NCI-H345 (cell line): ENCODE measurements at regions not wholly inside any gene's neighbourhood (a gene's known extent, or its start where the extent isn't known, plus 50 kb on each side); places are given as distances from the start of the nearest gene placed in this dataset.
"Not testable (repeated sequence)": the region's sequence is repeated elsewhere in the genome, so short reads cannot be mapped to it uniquely, and the experiment has no call there.

Source experiments
- DNase-seq: peaks from one replicate; lab custom pipeline; 2025; lab: John Stamatoyannopoulos, UW

GRCh38 chr11:116335078-116335477 is 437.7 kb downstream of the BUD13 start:
- no peak for DNase-seq

- no peak for DNase-seq
Observed at GRCh38 chr11:116334596-116334995, 438.2 kb downstream of the BUD13 start.

DNA sequence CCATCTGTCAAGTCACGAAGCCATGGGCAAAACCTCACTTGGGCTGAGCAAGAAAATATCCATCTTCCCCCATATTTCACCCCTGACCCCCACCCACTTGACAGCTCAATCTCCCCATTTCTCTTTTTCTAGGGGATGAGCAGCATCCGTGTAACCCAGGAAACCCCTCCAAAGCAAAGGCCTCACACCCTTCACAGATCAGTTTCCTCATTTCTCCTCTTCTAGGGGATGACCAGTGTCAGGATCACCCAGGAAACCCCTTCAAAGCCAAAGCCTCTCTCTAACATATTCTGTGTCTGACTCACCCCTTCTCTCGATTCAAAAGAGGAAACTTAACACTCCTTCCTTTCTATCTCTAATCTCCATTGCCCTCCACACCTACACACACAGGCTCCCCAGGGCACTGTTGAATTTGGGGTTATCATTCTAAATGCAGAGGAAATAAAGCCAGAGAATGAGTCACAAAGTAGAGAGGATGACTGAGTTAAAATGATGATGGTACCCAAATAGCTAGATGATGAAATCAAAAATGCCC is 439.7 kb downstream of the BUD13 start:
- DNase-seq: no peak

- no peak for DNase-seq
Observed at GRCh38 chr11:116332391-116332790, 440.4 kb downstream of the BUD13 start.

- DNase-seq: no peak
Observed at GRCh38 chr11:116331381-116331780, 441.4 kb downstream of the BUD13 start.

- DNase-seq: no peak
Observed at GRCh38 chr11:116330439-116331185, 442.2 kb downstream of the BUD13 start.

- DNase-seq: no peak
Observed at GRCh38 chr11:116329354-116330090, 443.3 kb downstream of the BUD13 start.

GRCh38 chr11:116328851-116329250 is 443.9 kb downstream of the BUD13 start:
- no peak for DNase-seq

DNA sequence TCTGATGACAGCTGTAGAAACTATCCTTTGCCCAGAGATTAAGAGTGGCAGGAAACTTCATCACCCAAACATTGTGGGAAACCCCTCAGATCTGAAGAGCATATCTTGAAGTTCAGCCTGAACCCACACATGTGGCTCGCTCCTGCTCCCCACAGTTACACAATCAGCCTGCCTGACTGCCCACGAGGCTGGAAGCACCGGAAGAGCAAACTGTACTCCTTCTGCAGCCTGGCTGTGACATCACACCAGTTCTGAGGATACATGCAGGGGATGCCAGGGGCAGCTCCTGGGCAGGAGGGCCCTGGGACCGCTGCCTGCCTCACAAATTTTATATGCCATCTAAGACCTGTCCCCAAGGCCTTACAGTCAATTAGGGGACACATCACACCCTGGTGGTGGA is 444.4 kb downstream of the BUD13 start:
- no peak for DNase-seq

DNA sequence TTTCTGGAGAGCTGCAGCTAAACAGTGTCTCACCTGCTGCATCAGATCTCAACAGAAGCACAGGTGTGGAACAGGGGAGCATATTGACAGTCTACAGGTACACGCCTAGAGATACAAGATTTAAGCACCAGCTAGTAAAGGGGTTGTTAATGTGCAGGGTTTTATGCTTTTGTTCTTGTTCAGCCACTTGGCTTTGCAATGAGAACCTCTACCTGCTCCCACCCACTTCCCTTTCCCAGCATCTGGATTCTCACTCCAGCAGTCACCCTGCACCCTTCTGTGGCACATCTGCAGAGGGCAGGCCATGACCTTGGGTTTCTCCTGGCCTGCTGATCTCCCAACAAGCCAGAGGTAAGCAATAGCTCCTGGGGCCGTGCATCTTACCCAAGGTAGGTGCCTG is 446.6 kb downstream of the BUD13 start:
- no peak for DNase-seq

DNA sequence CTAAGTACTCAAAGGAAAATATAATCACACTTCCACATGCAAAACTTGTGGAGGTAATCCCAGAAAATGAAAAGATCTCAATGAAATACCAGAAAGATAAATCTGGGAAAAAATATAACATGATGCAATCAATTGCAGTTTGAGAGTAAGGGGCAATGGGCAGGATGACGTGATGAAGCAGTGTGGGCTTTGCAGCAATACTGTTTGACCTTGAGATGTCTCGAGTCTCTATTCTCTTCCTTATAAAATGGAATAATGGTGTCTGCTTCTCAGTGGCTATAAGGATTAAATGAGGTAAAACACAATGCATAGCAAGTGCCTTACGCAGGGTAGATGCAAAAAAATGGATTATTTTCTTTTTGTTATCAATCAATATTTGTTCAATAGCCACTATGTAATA is 447.5 kb downstream of the BUD13 start:
- DNase-seq: no peak

DNA sequence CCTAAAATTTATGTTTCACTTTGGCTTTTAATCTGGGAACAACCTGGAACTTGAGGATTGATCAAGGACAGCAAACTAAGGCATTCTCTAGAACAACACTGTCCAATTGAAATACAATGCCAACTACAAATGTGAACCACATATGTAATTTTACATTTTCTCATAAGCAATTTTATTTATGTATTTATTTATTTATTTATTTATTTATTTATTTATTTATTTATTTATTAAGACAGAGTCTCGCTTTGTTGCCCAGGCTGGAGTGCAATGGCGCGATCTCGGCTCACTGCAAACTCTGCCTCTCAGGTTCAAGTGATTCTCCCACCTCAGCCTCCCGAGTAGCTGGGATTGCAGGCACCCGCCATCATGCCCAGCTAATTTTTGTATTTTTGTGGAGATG is 448.7 kb downstream of the BUD13 start:
- not testable (repeated sequence) for DNase-seq

DNA sequence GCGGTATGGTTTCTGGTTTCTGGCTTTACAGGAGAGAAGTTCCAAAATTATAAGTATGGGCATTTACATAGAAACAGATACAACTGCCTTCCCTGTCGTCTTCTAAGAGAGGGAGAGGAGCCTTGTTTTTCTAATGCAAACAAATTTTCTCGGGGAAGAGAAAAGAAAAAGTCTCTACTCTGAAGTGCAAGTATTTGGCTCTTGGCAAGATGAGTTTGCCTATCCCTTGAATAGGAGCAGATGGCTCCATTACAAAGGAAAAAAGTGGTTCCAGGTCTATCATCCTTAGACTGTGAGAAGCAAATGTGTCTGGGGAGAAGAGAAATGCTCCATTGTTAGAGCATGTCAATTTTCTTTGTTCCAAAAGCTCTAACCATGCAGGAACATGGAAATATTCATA is 455.6 kb downstream of the BUD13 start:
- DNase-seq: no peak

DNA sequence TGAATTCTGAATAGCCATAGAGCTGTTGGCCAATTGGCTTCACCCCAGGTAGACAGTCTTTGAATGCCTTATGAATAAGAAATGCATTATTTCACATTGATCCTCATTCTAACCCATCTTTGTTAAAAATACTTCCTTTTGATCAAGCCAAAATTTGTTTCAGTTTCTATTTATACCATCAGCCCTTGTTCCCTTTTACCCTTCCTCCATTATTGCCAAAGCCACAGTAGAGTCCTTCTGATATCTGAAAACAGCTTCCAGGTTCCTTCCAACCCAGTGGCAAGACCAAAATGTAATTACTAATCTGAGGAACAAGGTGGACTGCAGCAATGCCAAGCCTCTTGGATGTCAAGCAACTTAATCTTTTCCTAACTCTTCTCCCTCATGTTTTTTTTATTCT is 458.8 kb downstream of the BUD13 start:
- no peak for DNase-seq

DNA sequence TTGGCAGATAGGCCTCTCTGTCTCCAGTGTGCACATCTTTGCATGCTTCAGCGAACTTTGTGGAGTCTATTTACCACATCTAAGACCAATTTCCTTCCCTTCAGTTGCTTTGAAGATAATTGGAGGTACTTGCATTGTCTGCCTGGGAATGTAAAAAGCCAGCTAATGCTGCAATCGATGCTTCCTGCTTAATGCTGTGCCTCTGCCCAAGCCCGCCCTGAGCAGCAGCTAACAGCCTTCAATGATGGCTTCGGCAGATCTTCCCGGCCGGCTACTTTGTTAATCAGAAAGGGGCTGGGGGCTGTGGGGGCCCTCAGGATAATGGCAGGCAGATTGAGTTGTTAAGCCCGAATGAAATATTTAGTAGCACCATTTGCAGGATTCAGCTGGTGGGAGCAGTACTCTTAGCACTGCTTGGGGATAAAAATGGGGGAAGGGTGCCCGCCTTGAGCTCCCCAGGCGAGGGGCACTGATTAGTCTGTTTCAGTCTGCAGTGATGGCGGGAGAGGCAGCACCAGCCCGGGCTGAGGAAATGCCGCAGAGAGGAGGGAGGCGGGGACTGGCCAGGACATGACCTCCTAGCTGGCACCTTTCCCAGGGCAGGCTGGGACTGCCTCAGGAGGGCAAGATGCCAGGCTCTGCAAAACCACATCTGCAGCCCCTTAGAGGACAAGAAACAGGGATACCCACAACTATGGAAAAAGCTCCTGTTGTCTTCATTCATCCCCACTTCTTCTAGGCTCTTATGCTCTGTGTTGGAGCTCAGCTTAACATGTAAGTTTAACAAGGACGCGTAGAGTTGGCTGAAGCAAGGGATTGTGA is 460.0 kb downstream of the BUD13 start:
- DNase-seq: peak; percentile 54

DNA sequence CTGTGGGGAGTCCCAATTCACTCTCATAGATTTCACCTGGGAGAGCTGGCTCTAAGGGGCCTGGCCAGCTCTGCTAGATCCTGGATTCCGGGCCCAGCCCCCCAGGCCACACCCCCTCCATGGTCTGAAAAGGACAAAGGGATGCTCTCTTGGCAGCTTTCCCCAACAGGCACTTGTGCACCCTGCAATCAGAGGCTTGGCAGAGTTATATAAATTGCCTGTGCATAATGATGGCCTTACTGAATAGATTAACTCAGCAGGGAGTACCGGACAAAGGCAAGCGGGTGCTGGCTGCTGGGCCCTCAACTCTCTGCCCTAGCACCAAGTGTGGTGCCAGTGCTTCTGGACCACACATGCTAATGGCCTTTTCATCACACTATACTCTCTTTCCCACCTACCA is 461.6 kb downstream of the BUD13 start:
- DNase-seq: peak; percentile 97

DNA sequence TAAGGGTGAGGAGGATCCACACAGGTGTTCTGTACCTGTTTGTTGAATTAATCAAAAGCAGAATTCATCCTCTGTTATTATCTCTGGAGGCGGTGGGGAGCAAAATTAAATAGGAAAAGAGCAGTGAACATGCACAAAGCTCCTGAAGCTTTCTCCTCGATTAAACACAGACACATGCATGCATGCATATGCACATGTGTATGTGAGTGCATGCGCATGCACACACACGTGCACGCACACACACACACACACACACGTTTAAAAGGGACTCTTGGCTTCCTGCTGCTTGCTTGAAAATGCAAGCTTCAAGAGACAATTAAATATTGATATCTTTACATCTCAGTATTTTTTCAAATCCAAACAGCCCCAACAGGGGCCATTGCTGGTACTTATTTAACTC is 462.1 kb downstream of the BUD13 start:
- DNase-seq: peak; percentile 36

GRCh38 chr11:116310226-116310625 is 462.6 kb downstream of the BUD13 start:
- DNase-seq: no peak

GRCh38 chr11:116309446-116309845 is 463.3 kb downstream of the BUD13 start:
- DNase-seq: no peak

GRCh38 chr11:116302756-116303155 is 470.0 kb downstream of the BUD13 start:
- DNase-seq: no peak

GRCh38 chr11:116301141-116301540 is 471.6 kb downstream of the BUD13 start:
- no peak for DNase-seq

- peak; percentile 81 for DNase-seq
Observed at GRCh38 chr11:116300232-116300631, 472.6 kb downstream of the BUD13 start.
